B cell (primary cell): ENCODE measurements at regions not wholly inside any gene's neighbourhood (a gene's known extent, or its start where the extent isn't known, plus 50 kb on each side); places are given as distances from the start of the nearest gene placed in this dataset.

Experiments used
- CTCF ChIP-seq: fragments of 200-600 bp; IDR thresholded peaks from one replicate; pipeline ENCODE4 v1.8.0; 2022; ENCODE audit warnings: antibody characterized with exemption, mild to moderate bottlenecking
- EZH2 ChIP-seq: IDR thresholded peaks from 2 replicates; pipeline ENCODE4 v1.6.1; 2012; ENCODE audit warnings: borderline replicate concordance, low read depth, mild to moderate bottlenecking, moderate library complexity, low read length; ENCODE audit not compliant: insufficient read depth, poor library complexity, severe bottlenecking

GRCh38 chr4:188329521-188329920, 190.3 kb downstream of the TRIML1 start:
- TF ChIP-seq CTCF (no peak), EZH2 (no peak)
